Effector memory CD8-positive, alpha-beta T cell (primary cell): ENCODE measurements at regions not wholly inside any gene's neighbourhood (a gene's known extent, or its start where the extent isn't known, plus 50 kb on each side); places are given as distances from the start of the nearest gene placed in this dataset.

Experiments
- ATAC-seq: fragments of 150-1000 bp; cut with Tn5 transposase; replicated peaks from 2 replicates; pipeline ENCODE4 v1.10.0; 2021; ENCODE audit warnings: mild to moderate bottlenecking, moderate library complexity
- DNase-seq, 3 experiments: peaks; one replicate each; pipeline ENCODE4 v3.0.0; 2021
- H3K27ac Mint-ChIP-seq, 2 donors: one replicate each; pipeline ENCODE4 v1.8.0; 2022; ENCODE audit warnings: mild to moderate bottlenecking in 2 of 2, mixed read lengths in 2 of 2, moderate library complexity in 2 of 2
- H3K27me3 Mint-ChIP-seq, 2 donors: one replicate each; pipeline ENCODE4 v1.8.0; 2022; ENCODE audit warnings: mixed read lengths in 2 of 2
- H3K36me3 Mint-ChIP-seq: one replicate; pipeline ENCODE4 v1.8.0; 2022; ENCODE audit warnings: mild to moderate bottlenecking, moderate library complexity, mixed read lengths; ENCODE audit not compliant: insufficient read depth
- H3K4me1 Mint-ChIP-seq, 2 donors: one replicate each; pipeline ENCODE4 v1.8.0; 2022; ENCODE audit warnings: low read depth in 2 of 2, mixed read lengths in 2 of 2
- H3K4me3 Mint-ChIP-seq, 2 donors: one replicate each; pipeline ENCODE4 v1.8.0; 2022; ENCODE audit warnings: mild to moderate bottlenecking in 2 of 2, mixed read lengths in 2 of 2, moderate library complexity in 2 of 2
- H3K9me3 Mint-ChIP-seq, 2 donors: one replicate each; pipeline ENCODE4 v1.8.0; 2022; ENCODE audit warnings: mixed read lengths in 2 of 2

DNA sequence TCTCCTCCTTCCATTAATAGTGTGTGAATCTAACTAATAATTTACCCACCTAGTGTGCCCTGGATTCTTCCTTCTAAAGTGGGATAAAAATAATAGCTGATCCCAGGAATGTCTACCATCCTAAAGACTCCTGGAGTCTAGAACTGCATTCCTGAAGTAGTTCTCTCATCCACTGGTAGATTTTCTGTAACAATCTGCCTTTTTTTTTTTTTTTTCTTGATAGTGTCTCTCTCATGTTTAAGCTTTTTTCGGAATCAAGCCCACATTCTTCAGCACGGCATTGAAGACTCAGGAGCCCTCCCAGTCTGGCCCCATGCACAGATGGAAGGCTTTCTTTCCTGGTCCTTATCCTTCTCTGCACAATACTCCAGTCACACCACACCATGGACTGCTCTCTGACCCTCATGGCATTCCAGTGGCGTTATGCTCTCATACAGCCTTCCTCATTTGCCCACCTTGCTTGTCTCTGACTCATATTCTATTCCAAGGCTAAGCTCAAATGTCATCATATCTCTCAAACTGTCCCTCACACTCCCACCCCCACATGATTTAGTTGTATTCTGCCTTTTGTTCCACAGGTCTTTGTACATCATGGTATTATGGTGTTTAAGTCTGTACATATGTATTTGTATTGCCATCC, 68.7 kb upstream of the FRY start:
- peaks cover 0 to 13% of the 10 kb centered on the region in 2 donors for H3K27me3 Mint-ChIP-seq
- no peaks in the 10 kb centered on the region for H3K36me3 Mint-ChIP-seq
- peaks cover 0 to 3% of the 10 kb centered on the region in 2 donors for H3K9me3 Mint-ChIP-seq
- H3K4me1 Mint-ChIP-seq = no peaks in the 10 kb centered on the region
- no peak for ATAC-seq
- DNase-seq = no peak
- H3K27ac Mint-ChIP-seq = peak overlapping the region in 1 of 2 donors; percentile 17
- no peak overlapping the region for H3K4me3 Mint-ChIP-seq

DNA sequence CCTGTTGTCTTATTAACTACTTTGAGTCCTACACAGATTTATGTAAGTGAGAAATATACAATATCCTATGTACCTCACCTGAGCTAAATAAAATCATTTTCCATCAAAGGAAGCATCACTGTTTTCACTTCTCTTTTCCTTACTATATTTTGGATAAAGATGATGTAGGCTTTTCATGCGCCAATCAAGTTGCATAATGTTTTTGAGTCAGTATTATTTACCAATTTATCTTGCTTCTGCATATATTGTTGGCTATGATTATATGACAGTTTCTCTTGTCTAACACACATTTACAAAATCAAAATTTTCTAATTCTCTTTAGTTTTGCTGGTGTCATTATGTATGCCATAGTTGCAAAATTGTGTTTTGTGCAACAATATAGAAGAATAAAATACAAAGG, 67.9 kb upstream of the FRY start:
- ATAC-seq (no peak), DNase-seq (no peak)
- Mint-ChIP-seq H3K4me3 (no peak overlapping the region), H3K9me3 (peaks cover 0 to 3% of the 10 kb centered on the region in 2 donors), H3K36me3 (no peaks in the 10 kb centered on the region), H3K4me1 (no peaks in the 10 kb centered on the region), H3K27ac (no peak overlapping the region), H3K27me3 (peaks cover 0 to 13% of the 10 kb centered on the region in 2 donors)

DNA sequence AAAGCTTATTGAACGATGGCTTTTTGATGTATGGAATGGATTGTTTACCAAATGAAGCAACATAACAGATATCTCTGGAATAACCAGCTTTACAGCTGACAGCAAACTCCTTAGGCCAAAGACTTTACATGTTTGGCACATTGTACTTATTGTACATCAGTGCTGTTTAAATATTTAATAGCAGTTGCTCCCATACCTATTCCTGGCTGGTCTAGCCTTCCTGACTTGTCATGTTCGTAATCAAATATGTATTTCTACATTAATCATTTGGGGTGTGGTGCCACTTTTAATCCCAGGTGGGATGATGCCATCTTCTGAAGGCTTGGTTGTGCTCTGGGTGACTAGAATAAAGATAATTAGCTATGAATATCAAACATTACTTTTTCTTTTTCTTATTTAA, 67.4 kb upstream of the FRY start:
- H3K27me3 Mint-ChIP-seq = peaks cover 0 to 13% of the 10 kb centered on the region in 2 donors
- no peak overlapping the region for H3K27ac Mint-ChIP-seq
- no peaks in the 10 kb centered on the region for H3K36me3 Mint-ChIP-seq
- no peak overlapping the region for H3K4me3 Mint-ChIP-seq
- ATAC-seq = no peak
- H3K4me1 Mint-ChIP-seq = peaks cover 0 to 2% of the 10 kb centered on the region in 2 donors
- H3K9me3 Mint-ChIP-seq = peaks cover 0 to 3% of the 10 kb centered on the region in 2 donors
- no peak for DNase-seq

DNA sequence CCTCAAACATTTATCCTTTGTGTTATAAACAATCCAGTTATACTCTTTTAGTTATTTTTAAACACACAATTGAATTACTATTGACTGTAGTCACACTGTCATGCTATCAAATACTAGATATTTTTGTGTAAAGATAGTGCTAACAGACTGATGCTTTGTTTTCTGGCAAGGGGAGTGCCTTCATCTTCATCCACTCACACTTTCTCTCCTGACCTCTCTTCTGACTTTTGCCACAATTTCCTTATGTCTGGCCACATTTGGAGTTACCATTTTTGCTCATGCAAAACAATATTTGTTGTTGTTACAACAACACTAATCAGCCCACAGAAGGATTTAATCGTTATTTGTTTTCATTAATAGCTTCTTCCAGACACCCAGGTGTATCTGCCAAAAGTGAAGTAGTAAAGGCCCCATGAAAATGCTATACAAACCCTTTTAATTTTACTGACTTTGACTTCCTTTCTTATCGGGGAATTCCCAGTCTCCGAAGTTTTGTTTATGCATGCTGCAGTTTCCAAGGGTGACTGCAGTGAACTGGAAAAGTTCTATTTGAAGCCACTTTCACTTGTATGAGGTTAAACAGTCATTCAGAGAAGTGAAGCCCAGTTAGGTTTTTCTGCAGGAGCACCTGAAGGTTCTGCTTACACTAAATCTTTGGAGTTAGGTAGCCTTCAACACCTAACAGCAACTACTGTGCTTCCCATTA, 66.1 kb upstream of the FRY start:
- H3K4me3 Mint-ChIP-seq = no peak overlapping the region
- peaks cover 0 to 13% of the 10 kb centered on the region in 2 donors for H3K27me3 Mint-ChIP-seq
- H3K4me1 Mint-ChIP-seq = peaks cover 0 to 2% of the 10 kb centered on the region in 2 donors
- ATAC-seq (peak; percentile 26), DNase-seq (no peak)
- no peak overlapping the region for H3K27ac Mint-ChIP-seq
- H3K9me3 Mint-ChIP-seq = peaks cover 0 to 3% of the 10 kb centered on the region in 2 donors
- no peaks in the 10 kb centered on the region for H3K36me3 Mint-ChIP-seq

DNA sequence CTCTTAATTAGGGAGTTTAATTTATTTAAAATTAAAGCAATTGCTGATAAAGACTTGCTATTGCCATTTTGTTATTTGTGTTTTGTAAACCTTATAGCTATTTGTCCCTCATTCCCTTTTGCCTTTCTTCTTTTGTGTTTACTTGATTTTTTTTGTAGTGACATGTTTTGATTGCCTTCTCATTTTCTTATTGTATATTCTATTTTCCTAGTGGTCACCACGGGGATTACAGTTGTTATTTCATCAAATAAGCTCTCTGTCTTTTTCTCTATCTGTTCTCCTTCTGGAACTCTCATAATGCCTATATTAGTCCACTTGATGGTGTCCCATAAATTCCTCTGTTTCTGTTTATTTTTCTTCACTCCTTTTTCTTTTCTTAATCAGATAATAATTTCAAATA, 64.4 kb upstream of the FRY start:
- Mint-ChIP-seq H3K27me3 (peaks cover 0 to 10% of the 10 kb centered on the region in 2 donors), H3K27ac (no peak overlapping the region), H3K4me1 (peaks cover 0 to 2% of the 10 kb centered on the region in 2 donors), H3K4me3 (no peak overlapping the region), H3K9me3 (peaks cover 0 to 3% of the 10 kb centered on the region in 2 donors), H3K36me3 (no peaks in the 10 kb centered on the region)
- DNase-seq (no peak), ATAC-seq (no peak)

DNA sequence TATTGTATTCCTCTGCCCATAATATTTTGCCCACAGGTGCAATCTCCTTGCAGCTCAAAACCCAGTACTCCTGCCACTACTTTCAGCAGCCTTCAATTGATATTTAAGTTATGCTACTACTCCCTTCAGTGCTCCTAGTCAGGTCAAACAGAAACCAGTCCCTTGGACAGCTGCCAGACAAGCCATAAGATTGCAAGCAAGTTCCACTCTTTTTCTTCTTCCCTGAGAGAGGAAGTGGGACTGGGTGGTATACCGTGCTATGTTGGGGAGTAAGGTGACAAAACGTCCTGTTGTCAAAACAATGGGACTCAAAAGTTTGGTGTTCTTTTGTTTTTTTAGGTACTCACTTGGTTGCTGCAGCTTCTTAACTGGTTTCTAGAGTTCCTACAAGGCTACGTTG, 63.1 kb upstream of the FRY start:
- H3K4me1 Mint-ChIP-seq = peaks cover 0 to 2% of the 10 kb centered on the region in 2 donors
- ATAC-seq = no peak
- H3K4me3 Mint-ChIP-seq = no peak overlapping the region
- no peak for DNase-seq
- H3K36me3 Mint-ChIP-seq = no peaks in the 10 kb centered on the region
- peaks cover 0 to 3% of the 10 kb centered on the region in 2 donors for H3K9me3 Mint-ChIP-seq
- H3K27ac Mint-ChIP-seq = no peak overlapping the region
- peaks cover 0 to 10% of the 10 kb centered on the region in 2 donors for H3K27me3 Mint-ChIP-seq

DNA sequence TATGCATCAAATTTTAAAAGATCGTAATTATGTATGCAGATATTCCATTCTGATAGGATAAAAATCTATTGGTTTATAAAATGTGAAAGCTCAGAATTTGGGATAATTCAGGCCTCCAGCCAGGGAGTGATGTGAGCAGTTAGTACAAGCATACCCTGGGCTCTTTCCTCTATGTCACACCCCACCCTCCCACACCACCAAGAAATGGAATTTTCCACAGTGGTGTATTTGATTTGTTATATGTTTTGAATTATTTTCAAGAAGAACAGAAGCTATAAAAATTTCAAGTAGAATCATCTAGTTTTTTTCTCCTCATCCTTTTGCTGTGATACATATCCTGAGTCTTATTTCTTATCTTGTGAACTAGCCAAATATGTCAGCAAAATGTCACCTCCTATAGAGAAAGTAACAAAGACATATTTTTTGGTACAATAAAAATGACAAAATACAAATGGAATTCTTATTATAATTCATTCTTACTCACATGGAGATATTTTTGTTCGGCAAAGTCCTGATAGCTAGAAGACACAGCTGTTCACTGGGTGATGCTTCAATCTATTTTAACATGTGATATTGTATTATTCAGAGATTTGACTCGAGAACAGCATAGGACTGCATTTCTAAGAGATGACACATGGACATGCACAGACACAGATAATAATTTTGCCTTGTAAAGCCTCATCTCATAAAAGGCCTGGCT, 61.2 kb upstream of the FRY start:
- H3K27me3 Mint-ChIP-seq = peaks cover 0 to 10% of the 10 kb centered on the region in 2 donors
- no peak for DNase-seq
- H3K9me3 Mint-ChIP-seq = peaks cover 0 to 3% of the 10 kb centered on the region in 2 donors
- H3K4me3 Mint-ChIP-seq = no peak overlapping the region
- H3K4me1 Mint-ChIP-seq = peaks cover 0 to 2% of the 10 kb centered on the region in 2 donors
- ATAC-seq = no peak
- no peak overlapping the region for H3K27ac Mint-ChIP-seq
- no peaks in the 10 kb centered on the region for H3K36me3 Mint-ChIP-seq

DNA sequence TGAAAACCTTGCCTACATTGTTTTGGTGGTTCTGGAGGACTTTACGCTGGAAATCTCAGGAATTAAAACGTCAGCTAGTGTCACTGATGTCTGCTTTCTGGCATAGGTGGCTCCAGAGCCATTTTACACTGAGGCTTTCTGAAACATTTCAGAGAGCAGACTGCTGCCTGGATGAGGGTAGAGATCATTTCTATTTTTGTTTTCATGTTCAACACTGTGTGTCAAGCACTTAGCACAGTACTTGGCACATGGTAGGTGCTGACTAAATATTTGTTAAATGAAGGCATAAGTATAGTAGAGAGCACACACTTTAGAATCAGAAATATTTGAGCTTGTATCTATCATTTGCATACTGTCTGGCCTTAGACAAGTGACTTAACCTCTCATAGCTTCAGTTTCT, 59.1 kb upstream of the FRY start:
- no peak overlapping the region for H3K4me3 Mint-ChIP-seq
- peaks cover 0 to 2% of the 10 kb centered on the region in 2 donors for H3K4me1 Mint-ChIP-seq
- DNase-seq (no peak), ATAC-seq (no peak)
- no peak overlapping the region for H3K27ac Mint-ChIP-seq
- H3K27me3 Mint-ChIP-seq = peaks cover 0 to 5% of the 10 kb centered on the region in 2 donors
- H3K9me3 Mint-ChIP-seq = no peaks in the 10 kb centered on the region
- H3K36me3 Mint-ChIP-seq = no peaks in the 10 kb centered on the region

DNA sequence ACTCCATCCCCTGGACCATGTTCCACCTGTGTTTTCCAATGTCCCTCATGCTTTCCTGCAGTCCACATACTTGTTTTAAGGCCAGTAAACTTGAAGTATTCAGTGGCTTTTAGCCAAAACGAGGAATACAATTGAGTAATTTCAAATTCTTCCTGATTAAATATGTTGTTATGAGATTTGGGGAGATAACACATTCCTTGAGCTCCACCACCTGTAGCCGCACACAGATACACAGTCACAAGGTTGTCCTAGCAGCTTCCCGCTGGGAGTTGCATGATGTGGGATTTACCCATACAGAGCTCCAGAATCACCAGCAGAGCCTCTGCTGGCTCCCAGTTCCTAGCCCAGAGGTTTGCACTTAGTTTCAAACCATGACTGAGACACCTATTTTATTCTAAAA, 53.6 kb upstream of the FRY start:
- no peaks in the 10 kb centered on the region for H3K9me3 Mint-ChIP-seq
- no peaks in the 10 kb centered on the region for H3K4me1 Mint-ChIP-seq
- no peaks in the 10 kb centered on the region for H3K27me3 Mint-ChIP-seq
- DNase-seq (no peak), ATAC-seq (no peak)
- no peak overlapping the region for H3K4me3 Mint-ChIP-seq
- H3K27ac Mint-ChIP-seq = no peak overlapping the region
- no peaks in the 10 kb centered on the region for H3K36me3 Mint-ChIP-seq

DNA sequence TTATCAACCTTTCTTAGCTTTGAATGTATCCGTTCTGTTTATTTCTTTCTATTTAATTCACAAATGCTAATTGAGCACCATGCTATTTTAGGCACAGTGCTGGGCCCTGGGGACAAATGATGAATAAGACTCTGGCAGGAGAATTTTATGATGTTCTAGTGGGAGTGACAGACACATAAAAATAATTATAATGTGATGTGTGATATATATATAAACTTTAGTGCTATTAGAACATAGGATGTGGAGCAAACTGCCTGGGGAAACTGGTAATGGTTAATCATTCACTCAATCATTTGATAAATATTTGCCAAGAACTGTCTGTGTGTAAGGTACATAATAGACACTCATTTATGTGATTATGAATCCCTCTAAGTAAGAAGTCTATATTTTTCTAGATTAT, 50.7 kb upstream of the FRY start:
- Mint-ChIP-seq H3K4me1 (no peaks in the 10 kb centered on the region), H3K36me3 (no peaks in the 10 kb centered on the region), H3K27me3 (peaks cover 0 to 7% of the 10 kb centered on the region in 2 donors), H3K27ac (no peak overlapping the region), H3K9me3 (no peaks in the 10 kb centered on the region), H3K4me3 (no peak overlapping the region)
- ATAC-seq (no peak), DNase-seq (no peak)
